T-helper 1 cell (primary cell): ENCODE measurements at regions not wholly inside any gene's neighbourhood (a gene's known extent, or its start where the extent isn't known, plus 50 kb on each side); places are given as distances from the start of the nearest gene placed in this dataset.
"Not testable (repeated sequence)": the region's sequence is repeated elsewhere in the genome, so short reads cannot be mapped to it uniquely, and the experiment has no call there.

Experiments
- DNase-seq, 5 donors: peaks; one replicate each; pipeline ENCODE4 v3.0.0-alpha.2; 2012 to 2020

DNA sequence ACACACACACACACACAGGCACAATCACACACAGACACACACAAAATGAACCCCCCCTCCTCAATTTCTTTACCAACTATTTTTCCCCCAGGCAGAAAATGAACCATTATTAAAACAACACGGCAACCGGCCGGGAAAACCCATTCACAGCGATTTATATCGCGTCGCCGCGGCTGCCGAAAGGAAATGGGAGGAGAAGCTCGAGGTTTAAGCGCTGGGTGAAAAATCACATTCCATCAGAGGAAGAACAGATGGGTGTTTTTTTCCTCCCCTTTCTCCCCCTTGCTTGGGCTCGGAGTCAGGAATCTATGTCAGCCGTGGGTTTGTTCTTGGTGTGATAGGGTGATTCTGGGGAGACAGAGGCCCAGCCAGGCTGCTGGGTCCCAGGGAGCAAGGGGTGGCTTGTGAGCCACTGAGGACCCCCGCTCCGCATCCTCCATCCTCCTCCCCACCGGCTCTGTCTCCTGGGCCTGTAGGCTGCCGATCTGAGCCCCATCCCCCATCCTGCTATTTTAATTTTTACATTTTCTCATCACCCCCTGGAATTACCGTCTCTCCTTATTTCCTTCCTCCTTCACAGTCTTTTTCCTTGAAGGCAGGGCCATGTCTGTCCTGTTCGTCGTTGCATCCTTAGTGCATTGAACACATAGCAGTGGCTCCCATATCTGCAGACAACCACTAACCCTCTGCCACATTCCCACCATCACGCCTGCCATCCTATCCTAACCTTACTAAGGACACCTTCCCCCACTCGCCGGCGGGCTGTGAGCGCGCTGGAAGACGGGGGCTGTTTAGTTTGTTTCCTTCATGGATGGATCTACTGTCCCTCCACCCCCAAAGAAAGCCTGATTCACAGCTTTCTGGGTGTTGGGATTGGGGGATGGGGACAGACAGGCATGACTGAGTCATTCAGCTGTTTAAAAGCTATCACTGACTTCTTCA is 137.7 kb downstream of the CRLF3 start:
- not testable (repeated sequence) for DNase-seq

DNA sequence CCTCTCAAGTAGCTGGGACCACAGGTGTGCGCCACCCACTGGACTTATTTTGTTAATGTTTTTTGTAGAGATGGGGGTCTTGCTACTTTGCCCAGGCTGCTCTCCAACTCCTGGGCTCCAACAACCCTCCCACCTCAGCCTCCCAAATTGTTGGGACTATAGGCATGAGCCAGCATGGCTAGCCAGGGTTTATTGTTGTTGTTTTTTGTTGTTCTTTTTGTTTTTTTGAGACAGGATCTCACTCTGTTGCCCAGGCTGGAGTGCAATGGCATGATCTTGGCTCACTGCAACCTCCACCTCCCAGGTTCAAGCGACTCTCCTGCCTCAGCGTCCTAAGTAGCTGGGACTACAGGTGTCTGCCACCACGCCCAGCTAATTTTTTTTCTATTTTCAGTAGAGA is 142.2 kb downstream of the CRLF3 start:
- not testable (repeated sequence) for DNase-seq

DNA sequence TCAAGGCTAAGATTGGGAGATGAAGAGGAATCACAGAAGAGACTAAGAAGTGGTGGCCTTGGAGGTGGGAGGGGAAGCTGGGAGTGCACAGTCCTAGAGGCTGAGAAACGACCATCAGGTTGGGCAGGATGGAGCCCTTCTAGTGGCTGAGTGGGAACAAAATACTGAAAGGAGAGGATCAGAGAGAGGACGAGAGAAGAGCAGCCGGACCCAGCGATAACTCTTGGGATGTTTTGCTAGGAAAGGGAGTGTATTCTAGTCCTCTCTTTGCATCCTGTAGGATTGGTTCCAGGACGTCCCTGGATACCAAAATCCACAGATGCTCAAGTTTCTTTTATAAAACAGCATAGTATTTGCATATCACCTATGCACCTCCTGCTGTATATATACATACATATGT is 143.8 kb downstream of the CRLF3 start:
- not testable (repeated sequence) for DNase-seq

DNA sequence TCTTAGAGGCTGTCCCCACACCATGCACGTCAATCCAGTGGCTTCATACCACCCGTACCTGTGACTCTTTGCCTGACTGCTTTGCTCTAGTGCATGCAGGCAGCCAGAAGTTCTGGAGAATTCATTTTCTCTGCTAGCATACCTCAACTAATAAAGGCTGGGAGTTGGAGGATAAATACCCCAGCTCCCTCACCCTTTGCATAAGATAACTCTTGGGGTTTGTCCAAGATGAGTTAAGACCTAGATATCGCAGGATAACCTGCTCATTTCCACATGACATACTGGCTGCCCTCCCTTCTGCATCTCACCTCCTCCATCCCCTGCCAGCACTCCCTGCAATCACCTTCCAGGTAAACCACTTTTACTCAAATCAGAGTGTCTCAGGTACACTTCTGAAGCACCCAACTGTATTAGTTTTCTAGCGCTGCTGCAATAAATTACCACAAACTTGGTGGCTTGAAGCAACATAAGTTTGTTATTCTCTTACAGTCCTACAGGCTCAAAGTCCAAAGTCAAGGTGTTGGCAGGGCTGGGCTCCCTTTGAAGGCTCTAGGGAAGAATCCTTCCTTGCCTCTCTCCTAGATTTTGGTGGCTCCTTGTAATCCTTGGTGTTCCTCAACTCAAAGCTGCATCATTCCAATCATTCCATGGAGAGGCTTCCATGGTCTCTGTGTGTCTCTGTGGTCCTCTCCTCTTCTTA is 146.8 kb downstream of the CRLF3 start:
- no peak for DNase-seq

DNA sequence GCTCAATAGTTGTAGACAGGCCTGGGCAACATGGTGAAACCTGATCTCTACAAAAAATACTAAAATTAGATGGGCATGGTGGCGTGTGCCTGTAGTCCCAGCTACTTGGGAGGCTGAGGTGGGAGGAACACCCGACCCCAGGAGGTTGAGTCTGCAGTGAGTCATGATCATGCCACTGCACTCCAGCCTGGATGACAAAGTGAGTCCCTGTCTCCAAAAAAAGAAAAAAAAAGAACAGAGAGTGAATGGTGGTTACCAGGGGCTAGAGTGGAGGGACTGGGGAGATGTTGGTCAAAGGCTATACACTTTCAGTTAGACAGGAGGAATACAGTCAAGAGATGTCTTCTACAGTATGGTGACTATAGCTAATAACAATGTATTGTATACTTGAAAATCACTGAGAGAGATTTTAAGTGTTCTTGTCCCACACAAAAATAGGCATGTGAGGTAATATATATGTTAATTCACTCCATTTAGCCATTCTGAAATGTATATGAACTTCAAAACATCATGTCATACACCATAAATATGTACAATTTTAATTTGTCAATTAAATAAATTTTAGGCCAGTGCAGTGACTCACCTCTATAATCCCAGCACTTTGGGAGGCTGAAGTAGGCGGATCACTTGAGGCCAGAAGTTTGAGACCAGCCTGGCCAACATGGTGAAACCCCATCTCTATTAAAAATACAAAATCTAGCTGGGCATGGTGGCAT is 148.6 kb downstream of the CRLF3 start:
- not testable (repeated sequence) for DNase-seq

DNA sequence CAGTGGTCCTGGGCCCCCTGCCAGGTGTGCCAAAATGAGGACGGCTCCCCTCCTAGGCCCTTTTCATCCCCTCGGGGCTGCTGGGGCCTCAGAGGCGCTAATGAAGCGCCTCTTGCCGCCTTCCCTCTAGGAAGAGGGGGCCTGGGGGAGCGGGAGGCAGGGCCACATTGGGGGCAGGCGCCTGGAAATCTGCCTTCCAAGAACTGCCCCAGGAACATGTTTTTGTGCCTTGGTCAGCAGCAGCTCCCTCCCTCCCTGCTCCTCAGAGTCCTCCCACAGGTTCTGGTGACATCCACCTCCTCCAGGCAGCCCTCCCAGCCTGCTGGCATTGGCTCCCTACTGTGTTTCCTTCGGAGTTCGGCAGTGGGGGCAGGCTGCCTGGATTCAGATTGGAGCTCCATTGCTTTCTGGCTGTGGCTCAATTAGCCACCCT is 155.3 kb downstream of the CRLF3 start:
- DNase-seq, result not testable (repeated sequence)

DNA sequence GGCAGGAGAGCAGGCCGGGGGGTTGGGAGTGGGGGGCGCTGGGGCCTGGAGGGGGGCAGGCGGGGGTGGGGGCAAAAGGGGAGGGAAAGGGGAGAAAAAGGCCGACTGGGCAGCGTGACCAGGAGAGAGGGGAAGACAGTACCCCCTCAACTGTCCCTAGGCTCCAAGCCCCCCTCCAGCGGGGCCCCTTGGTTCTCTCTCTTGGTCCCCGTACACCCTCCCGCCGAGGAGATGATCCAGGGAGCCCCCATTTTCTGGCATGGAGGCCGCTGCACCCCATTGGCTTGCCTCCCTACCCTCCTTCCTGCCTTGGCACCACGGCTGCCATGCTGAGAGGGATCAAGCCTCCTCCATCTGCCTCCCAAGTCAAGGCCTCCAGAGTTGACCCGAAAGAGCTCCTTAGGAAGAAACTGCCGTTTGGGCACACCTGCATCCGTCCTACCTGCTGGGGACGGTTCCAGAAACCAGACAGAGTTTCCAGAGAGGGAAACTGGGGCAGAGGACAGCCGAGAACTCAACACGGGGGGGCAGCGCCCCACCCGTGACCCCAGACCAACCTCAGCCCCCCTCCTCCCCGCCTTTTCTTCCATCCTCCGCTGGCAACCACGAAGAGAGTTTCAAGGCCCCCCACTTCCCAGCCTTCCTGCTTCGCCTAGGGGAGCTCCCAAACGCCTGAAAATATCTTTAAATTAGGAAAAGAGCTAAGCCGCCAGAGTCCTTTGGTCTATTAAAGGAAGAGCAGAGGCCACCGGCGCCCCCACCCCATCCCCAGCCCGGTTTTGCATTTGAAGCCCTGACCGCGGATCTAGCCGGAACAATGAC is 155.9 kb downstream of the CRLF3 start:
- not testable (repeated sequence) for DNase-seq

DNA sequence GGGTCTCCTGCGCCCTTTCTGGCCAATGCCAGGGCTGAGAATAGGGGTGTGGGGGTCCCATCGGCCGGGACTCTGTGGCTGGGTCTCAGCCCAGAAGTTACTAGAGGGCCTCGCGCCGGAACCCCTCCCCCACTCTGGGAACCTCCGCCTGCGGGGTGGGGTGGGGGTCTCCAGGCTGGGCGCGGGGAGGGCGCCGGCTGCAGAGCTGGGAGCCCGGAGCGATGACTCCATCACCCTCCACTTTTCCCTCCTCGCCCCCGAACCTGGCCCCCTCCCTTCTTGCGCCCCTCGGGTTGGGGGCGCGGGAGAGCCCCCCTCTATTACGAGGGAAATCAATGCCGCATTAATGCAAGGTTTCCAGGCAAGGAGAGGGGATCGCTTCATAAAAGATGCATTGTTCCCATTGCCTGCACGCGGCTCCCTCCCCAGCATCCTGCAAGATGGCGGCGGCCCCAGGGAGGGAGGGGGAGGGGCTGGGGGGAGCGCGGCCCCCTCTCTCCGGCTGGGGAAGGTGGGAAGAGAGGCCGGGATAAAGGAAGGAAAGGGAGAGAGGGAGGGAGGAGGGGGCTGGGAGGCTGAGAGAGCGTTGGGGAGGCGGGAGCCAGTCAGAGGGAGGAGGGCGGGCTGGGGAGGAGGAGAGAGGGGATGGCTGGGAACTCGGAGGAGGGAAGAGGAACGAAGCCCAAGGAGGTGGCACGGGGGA is 156.7 kb downstream of the CRLF3 start:
- peak in 1 of 5 donors; percentile 4 for DNase-seq

DNA sequence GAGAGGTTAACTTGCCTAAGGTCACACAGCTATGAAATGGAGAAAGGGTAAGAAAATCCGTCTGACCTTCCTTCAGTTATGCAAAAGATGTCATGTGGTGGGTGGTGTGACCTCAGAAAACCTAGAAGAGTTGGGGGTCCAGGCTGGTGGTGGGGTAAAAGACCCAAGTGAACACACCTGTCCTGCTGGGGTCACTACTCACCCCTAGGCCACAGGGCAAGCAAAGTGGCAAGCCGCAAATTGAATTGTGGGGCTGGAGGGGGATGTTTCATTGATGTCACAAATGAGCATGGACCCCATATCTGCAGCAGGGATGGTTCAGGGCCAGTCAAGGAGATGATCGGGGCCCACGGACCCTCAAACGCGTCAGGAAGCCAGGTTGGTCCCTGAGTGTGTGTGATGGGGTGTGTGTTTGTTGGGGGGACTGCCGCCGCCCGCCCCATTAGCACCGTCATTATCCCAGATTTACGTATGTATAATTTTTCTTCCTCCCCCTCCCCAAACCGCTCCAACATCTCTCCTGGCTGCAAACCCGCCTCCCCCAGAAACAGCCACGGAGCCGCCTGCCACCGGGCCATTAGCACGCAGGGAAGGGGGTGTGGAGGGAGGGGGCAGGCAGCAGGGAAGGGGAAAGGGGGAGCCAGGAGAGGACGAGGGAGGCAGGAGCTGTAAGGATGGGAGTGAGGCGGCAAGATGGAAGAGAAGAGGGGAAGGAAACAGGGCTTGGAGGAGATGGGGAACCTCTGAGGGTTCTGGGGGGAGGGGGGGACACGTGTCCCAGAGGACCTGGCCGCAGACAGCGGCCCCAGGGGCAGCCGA is 157.4 kb downstream of the CRLF3 start:
- DNase-seq, result not testable (repeated sequence)

DNA sequence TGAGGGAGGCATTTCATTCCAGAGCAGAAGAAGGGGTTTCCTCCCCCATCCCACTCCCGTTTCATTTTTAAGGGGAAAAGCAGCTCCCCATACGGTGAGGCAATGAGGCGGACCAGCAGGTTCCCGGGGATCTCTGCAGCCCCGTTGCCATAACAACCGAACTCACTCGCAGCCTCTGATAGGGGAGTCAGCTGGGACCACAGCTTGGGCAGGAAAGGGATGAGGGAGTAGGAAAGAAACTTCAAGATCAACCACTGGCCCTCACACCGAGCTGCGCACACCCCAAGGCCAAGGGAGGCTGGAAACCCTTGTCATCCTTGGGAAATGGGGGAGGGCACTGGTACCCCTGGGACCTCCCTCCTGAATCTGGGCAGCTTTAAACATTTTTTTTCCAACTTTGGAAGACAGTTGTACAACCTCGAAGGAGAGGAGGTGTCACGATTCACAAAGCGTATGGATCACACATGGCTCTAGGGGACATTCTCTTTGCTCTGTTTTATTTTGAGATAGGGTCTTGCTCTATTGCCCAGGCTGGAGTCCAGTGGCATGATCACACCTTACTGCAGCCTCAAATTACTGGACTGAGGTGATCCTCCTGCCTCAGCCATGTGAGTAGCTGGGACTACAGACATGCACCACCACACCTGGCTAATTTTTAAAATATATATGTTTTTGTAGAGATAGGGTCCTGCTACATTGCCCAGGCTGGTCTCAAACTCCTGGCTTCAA is 160.6 kb downstream of the CRLF3 start:
- DNase-seq, result not testable (repeated sequence)

DNA sequence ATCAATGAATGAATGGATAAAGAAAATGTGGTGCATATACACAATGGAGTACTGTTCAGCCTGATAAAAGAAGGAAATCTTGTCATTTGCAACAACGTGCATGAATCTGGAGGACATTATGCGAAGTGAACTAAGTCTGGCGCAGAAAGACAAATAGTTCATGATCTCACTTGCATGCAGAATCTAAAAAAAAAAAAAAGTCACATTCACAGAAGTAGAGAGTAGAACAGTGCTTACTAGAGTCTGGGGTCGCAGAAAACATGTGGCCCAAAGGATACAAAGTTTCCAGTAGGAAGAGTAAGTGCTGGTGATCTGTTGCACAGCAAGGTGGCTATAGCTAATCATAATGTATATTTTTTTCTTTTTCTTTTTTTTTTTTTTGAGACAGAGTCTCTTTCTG is 167.3 kb downstream of the CRLF3 start:
- DNase-seq, result not testable (repeated sequence)

DNA sequence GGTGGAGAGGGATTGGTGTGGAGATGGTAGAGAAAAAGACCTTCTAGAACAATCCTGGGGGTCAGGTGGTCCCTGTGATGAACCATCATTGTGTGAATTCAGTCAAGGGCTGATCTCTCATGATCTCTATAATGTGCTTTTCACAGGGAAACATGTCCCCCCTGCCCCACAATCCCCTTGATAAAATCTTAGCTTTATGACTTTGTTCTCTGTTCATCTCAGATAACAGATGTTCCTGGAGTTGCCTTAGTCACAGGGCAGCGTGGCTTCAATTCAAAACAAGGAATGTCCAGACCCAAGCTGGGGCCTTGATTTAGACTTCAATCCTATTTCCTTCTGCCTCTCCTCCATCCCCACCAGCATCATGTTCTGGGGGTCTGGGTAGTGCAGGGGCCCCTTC is 171.5 kb downstream of the CRLF3 start:
- DNase-seq, result not testable (repeated sequence)

DNA sequence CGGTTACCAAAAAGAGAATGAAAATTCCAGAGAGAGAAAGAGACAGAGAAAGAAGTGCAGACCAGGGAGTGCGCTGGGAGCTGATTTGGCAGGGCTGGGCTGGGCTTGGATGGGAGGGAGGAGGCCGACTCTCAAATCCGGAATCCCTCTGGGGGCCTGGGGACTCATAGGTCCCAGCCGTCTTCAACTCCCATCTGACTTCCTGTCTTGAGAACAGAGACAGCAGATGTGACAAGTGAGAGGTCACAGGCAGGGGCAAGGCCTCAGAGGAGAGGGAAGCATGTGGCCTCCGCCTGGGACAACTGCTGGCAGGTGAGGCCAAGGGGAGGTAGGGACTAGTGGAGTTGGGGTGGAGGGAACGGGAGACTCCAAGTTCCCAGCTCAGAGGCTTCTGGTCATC is 172.9 kb downstream of the GOSR1 start:
- not testable (repeated sequence) for DNase-seq

DNA sequence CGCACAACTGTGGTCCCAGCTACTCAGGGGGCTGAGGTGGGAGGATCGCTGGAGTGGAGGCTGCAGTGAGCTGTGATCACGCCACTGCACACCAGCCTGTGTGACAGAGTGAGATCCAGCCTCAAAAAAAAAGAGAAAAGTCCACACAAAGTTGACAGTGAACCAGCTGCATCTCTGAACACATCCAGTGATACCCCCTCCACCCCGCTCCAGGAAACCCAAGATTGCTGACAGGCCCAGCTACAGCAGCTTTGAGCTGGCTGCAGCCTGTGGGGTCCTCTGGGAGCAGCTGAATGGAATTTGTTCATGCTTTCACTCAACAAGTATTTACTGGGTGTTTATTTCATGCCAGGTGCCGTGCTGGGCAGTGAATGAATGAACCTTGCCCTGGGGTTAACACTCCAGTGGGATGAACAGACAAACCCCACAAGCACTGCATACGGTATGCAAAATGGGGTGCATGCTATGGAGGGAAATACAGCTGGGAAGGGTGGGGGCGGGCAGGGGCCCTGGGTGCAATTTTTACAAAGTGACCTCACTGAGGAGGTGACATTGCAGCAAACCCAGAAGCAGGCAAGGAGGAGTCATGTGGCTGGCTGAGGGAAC is 170.9 kb downstream of the GOSR1 start:
- DNase-seq, result not testable (repeated sequence)

DNA sequence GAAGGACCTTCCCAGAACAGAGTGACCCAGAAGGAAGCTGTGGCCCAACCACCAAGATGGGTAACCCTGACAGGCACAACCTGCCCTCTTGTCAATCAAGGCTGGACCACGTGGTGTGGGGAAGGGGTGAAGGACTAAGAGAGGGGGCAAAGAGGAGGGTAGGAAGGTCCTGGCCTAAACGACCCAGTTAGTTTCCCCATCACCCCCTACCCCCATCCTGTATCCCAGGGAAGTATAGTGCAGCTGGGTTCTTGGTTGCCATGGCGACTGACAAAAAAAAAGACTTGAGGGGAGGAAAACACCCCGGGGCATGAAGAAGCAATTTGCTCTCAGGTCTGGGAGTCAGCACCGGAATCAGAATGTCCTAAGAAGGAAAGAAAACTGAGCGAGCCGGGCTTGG is 168.7 kb downstream of the GOSR1 start:
- not testable (repeated sequence) for DNase-seq

DNA sequence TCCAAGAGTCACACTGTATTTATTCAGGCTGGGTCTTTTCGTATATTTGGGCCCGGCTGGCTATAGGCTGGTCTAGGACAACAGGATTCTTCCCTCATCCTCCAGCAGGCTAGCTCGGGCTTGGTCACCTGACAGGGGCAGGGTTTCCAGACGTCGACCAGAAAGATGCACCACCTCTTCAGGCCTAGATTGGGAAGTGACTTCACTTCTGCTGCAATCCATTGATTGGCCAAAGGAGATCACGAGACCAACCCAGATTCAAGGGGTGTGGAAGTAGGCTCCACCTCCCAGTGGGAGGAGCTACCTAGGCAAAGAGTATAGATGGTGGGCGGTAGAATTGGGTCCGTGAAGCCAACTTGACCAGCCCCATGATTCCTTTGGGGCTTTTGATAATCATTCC is 167.5 kb downstream of the GOSR1 start:
- not testable (repeated sequence) for DNase-seq

DNA sequence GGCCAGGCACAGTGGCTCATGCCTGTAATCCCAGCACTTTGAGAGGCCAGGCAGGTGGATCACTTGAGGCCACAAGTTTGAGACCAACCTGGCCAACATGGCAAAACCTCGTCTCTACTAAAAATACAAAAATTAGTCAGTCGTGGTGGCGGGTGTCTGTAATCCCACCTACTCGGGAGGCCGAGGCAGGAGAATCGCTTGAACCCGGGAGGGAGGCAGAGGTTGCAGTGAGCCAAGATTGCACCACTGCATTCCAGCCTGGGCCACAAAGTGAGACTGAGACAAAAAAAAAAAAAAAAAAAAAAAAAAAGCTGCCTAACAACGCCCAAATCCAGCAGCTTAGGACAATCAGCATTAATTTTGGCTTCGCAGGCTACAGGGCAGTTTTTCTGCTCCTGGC is 167.1 kb downstream of the GOSR1 start:
- not testable (repeated sequence) for DNase-seq

DNA sequence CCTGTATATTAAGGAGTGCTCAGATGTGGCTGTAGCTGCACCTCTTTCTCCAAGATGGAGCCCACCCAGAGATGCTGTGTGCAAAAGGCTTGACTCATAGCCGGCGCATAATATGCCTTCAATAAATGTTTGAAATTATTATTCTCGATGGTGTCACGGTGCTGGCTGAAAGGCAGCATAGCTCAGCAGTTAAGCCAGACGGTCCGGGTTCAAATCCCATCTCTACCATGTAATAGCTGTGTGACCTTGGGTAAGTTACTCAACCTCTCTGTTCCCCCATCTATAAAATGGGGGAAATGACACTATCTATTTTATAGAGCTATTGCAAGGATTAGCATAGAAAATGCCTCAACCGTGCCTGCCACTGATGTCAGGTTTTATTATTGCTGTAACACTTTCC is 164.2 kb downstream of the GOSR1 start:
- not testable (repeated sequence) for DNase-seq

DNA sequence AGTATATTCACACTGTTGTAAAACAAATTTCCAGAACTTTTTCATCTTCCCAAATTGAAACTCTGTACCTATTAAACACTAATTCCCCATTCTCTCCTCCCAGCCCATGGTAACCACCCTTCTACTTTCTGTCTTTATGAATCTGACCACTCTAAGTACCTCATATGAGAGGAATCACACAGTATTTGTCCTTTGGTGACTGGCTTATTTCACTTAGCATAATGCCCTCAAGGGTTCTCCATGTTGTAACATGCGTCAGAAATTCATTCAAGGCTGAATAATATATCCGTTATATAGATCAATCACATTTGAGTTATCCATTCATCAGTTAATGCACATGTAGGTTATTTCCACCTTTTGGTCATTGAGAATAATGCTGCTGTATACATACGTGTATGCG is 162.2 kb downstream of the GOSR1 start:
- not testable (repeated sequence) for DNase-seq
